Hematopoietic multipotent progenitor cell treated with erythropoietin and hydrocortisone succinate and interleukin-3 and kit ligand, for 4 days (in vitro differentiated cells): ENCODE measurements at regions not wholly inside any gene's neighbourhood (a gene's known extent, or its start where the extent isn't known, plus 50 kb on each side); places are given as distances from the start of the nearest gene placed in this dataset.
"Not testable (repeated sequence)": the region's sequence is repeated elsewhere in the genome, so short reads cannot be mapped to it uniquely, and the experiment has no call there.

Experiments
- DNase-seq: peaks from one replicate; pipeline ENCODE4 v3.0.0-alpha.2; 2015

DNA sequence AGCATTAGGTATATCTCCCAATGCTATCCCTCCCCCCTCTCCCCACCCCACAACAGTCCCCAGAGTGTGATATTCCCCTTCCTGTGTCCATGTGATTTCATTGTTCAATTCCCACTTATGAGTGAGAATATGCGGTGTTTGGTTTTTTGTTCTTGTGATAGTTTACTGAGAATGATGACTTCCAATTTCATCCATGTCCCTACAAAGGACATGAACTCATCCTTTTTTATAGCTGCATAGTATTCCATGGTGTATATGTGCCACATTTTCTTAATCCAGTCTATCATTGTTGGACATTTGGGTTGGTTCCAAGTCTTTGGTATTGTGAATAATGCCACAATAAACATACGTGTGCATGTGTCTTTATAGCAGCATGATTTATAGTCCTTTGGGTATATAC is 194.6 kb upstream of the WSB1 start:
- DNase-seq, result not testable (repeated sequence)

DNA sequence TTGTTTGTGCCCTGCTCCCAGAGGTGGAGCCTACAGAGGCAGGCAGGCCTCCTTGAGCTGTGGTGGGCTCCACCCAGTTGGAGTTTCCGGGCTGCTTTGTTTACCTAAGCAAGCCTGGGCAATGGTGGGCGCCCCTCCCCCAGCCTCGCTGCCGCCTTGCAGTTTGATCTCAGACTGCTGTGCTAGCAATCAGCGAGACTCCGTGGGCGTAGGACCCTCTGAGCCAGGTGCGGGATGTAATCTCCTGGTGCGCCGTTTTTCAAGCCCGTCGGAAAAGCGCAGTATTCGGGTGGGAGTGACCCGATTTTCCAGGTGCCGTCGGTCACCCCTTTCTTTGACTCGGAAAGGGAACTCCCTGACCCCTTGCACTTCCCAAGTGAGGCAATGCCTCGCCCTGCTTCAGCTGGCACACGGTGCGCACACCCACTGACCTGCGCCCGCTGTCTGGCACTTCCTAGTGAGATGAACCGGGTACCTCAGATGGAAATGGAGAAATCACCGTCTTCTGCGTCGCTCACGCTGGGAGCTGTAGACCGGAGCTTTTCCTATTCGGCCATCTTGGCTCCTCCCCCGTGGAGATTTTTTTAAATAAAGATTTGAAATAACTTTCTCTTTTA is 189.2 kb upstream of the WSB1 start:
- not testable (repeated sequence) for DNase-seq

DNA sequence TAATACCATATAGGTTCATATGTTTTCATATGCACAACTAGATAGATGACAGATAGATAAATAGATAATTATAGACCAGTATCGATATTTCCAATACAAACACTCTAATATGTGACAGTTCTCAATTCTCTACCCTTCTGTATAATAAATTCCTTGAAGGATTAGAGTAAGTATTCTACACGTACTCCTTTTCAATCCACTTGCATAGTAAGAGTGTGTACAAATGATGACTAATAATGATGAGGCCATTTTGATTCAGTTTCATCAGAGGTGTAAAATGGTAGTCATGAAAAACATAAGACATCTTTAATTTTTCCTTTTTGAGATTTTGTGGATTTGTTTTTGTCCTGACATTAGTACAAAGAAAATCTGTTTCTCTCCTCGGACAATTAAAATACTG is 188.3 kb upstream of the WSB1 start:
- DNase-seq, result no peak

DNA sequence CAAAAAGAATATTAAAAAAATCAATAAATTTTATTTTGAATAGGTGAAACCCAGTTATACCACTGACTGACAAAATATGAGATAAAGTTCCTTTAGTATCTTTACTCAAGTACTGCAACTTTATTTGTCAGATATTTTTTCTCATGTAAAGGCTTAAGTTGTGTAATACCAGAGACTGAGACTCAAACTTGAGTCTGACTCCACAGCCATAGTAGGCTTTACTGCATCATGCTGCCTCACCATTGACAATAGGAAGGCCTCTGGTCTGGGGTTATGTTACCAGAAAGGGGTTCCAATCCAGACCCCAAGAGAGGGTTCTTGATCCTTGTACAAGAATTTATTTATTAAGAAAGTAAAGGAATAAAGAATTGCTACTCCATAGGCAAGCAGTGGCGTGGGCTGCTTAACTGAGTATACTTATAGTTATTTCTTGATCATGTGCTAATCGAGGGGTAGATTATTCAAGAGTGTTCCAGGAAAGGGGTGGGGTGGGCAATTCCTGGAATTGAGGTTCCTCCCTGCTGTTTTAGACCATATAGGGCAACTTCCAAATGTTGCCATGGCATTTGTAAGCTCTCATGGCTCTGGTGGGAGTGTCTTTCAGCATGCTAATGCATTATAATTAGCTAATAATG is 187.4 kb upstream of the WSB1 start:
- DNase-seq, result peak; percentile 2

DNA sequence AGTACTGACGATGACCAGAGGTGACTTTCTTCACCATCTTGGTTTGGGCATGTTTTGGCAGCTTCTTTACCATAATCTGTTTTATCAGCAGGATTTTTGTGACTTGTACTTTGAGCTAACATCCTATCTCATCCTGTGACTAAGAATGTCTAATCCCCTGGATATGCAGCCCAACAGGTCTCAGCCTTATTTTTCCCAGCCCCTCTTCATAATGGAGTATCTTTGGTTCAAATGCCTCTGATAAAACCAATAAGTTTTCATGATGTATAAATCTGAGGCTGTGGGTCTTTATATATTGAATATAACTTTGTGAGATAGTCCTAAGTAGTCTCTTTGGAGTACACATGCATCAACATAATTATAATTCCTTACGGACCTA is 186.9 kb upstream of the WSB1 start:
- DNase-seq, result no peak

DNA sequence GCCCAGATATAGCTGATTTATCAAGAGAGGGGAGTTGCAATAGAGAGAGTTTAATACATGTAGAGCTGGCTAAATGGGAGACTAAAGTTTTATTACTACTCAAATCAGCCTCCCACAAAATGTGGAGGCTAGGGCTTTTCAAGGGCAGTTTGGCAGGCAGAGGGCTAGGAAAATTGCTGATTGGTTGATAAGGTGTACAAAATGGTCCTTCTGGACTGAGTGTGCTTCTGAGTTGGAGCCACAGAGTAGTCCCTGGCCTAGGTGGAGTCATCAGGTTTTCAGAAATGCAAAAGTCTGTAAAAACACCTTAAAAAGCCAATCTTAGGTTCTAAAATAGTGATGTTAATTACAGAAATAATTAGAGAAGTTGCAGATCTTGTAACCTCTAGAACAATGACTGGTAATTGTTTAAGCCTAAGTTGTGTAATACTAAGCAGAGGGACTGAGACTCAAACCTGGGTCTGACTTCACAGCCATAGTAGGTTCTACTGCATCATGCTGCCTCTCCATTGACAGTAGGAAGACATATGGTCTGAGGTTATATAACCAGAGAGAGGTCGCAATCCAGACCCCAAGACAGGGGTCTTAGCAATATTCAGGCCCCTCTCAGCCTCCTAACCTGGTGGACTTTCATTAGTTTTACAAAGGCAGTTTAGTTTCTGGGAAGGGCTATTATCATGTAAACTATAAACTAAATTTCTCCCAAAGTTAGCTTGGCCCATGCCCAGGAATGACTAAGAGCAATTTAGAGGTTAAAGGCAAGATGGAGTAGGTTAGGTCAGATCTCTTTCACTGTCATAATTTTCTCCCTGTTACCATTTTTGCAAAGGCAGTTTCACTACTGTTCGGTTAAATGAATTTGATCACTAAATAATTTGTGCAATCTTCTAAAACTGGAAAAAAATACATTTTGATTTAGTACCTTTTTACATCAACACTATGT is 186.3 kb upstream of the WSB1 start:
- not testable (repeated sequence) for DNase-seq

DNA sequence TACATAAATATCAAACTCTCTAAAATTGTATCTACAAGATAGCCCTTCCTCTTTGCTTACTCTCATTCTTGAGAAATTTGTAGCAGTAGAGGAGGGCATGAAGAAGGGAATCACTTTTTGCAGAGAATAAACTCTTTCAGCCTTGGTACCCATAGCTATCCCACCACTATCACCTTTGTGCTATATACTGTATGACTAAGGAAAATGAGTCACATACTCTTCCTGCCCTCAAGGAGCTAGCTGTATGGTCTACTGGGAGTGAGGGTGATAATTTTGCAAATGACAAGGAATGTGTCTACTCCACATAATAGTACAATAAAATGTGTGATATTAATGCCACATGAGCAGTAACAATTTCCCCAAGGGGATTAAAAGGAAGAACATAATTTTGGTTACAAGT is 184.6 kb upstream of the WSB1 start:
- DNase-seq, result no peak

DNA sequence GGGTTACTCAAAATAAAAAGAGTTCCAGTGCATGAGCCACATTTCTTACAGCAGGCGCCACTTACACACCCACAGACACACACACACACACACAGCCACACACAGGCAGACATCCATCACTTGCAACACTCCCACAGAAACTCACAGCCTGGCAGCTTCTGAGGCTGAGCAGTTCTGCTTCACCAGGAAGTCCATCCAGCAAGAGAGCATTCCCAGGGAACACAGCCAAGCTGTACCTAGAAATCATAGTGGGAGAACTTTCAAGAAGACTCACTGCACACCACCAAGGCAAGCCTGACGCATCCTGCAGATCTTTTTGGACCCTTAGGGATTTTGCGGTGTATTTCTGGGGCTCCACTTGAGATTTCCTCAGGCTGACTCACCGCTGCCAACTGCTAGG is 140.9 kb upstream of the WSB1 start:
- DNase-seq, result no peak

DNA sequence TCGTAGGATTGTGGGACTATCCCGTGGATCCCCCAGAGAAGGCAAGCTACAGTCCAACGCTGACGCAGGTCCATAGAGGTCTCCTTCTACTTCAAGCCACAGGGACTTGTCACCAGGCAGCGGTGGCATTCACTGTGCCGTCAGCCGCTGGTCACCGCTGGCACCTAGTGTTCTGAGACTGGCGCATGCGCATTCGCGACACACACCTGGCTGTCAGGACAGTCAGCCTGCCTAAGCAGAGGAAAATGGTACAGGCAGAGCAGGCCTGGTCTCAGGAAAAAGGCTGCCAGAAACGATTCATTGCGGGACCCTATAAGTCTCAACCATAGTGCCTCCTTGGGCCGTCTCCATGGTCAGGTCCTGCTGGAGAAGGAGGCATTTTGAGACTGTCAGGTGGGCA is 138.0 kb upstream of the WSB1 start:
- DNase-seq, result no peak

DNA sequence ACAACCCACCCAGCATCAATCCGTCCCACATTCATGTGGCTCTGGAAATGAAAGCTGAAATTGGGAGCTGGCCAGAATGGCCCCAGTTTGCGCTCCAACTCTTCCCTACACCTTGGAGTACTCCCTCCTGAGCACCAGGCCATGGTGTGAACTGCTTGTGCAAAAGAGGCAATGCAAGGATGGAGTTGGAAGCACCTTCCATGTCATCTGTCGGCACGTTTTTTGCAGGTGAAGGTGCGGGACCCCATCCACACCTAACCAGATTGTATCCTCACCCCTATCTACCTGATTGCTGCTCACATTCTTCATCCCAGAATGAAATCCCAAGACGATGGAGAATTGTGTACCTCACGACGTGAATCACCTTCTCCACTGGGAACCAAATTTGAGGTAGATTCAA is 136.6 kb upstream of the WSB1 start:
- no peak for DNase-seq

DNA sequence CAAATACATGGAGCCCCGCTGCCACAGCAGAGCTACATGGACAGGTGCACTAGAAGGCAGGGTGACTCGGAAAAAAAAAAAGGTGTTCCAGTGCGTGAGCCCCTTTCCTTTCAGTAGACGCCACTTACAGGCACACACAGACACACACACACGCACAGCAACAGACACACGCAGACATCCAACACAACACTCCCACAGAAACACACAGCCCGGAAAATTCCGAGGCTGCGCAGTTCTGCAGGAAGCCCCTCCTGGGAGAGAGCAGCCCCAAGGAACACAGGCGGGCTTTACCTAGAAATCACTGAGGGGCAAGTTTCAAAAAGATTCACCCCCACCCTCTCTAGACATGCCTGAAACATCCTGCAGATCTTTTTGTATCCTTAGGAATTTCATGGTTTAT is 136.0 kb upstream of the WSB1 start:
- DNase-seq, result no peak

DNA sequence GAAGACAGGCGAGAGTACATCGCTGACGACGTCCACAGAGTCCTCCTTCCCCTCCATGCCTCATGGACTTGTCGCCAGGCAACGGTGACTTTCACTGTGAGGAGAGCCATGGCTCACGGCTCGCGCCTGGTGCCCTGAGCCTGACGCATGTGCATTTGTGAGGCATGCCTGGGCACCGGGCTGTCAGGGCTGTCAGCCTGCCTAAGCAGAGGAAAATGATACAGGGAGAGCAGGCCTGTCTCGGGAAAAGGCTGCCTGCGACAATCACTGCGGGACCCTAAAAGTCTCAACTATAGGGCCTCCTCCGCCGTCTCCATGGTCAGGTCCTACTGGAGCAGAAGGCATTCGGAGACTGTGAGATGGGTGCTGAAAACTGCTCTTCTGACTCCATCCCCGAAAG is 135.5 kb upstream of the WSB1 start:
- DNase-seq, result no peak

DNA sequence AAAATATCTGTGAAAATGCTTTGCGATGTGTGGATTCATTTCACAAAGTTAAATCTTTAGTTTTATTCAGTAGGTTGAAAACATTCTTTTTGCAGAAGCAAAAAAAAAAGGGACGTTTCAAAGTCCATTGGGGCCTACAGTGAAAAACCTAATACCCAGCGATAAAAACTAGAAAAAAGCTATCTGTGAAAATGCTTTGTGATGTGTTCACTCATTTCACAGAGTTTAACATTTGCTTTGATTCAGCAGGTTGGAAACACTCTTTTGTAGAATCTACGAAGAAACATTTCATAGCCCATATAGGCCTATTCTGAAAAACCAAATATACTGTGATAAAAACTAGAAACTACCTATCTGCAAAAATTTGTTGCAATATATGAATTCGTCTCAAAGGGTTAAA is 113.6 kb upstream of the WSB1 start:
- peak; percentile 2 for DNase-seq

DNA sequence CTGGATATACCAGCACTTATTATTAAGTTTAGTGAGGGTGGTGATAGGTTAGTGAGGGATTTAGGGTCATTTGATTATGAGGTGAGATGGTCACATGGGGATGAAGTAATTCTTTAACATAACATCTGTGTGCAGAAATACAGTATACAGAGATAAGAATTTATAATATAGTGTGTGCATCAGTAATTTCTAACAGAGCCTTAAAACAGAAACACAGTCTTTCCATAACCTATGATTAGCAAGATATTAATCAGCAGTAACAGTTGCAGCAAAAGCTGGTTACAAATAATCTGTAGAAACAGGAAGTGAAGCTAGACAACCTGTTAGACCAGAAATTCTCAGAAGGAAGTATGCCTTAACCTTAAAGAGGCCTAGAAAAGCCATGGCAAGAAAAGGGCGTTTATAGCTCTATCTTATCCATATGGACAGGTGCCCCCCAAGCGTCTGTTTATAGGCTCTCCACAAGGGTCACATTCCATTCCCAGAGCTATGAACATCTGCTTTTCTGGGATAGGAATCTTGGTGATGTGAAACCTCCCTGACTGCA is 112.5 kb upstream of the WSB1 start:
- DNase-seq, result peak; percentile 19

DNA sequence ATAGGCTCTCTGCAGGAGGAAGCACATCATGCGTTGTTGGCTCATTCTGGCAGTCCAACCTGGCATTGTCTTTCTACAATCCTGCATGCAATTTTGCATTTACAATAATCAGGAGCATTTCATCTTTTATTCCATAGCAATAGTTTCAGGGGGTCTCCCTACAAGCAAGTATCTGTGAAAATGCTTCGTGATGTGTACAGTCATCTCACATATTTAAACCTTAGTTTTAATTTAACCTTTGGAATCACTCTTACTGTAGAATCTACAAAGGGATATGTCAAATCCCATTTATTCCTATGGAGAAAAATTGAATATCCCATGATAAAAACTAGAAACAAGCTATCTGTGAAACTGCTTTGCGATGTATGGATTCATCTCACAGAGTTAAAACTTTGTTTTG is 112.0 kb upstream of the WSB1 start:
- no peak for DNase-seq

DNA sequence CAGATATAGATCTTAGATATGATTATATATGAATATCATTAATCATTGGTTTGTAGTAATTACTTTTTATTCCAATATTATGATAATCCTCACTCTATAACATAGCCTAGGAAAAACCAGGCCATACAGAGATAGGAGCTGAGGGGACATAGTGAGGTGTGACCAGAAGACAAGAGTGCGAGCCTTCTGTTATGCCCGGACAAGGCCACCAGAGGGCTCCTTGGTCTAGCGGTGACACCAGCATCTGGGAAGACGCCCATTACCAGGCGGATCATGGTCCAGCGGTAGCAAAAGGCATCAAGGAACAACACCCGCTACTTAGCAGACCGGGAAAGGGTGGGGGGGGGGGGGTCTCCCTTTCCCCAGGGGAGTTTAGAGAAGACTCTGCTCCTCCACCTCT is 96.4 kb upstream of the WSB1 start:
- DNase-seq, result peak; percentile 18

DNA sequence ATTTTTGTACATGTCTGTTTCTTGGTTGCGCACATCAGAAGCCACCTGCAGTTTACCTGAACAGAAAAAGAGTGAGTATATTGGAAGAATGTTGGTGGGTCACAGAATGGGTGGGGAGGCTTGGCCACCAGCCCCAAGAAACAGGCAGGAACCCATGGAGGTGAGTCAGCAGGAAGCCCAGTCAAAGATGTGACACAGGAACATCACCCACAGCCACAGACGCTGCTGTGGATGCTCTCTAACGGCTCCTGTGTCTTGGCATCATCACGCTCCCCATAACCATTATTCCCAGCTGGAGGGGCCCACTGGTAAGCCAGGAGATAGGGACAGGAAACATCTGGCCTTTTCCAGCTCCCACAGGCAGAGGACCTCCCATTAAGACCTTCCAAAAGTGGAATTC is 94.0 kb upstream of the WSB1 start:
- DNase-seq, result no peak

DNA sequence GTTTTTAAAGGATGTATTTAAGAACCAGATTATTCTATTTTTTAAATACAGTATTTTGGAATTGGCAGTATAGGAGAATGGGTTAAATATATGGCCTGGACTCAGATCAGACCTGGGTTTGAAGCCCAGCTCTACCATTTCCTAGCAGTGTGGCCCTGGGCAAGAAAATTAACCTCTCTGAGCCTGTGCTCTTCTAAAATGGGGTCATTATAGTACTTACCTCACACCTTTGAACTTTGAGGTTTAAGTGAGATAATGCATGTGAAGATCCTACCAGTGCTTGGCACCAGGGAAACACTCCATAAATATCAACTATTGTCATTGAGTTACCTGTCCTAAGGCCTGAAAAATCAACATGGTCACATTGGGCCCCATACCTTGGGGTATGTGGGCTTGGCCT is 93.4 kb upstream of the WSB1 start:
- DNase-seq, result no peak

DNA sequence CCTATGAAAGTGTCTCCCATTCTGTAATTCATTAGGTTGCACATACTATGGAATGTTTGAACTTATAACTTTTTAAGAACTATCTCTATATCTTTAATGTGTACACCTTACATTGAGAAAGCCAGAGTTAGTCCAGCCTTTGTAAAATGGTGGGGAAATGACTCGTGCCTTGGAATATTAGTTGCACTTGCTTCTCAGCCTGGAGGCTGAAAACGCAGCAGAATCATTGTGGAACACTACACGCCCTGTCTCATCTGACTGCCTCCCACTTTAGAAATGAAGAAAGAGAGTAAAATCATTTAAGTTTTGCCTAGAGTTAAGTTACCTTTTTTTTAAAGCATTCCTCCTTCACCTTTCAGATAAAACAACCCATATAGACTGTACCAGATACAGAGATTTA is 90.7 kb upstream of the WSB1 start:
- DNase-seq, result no peak

DNA sequence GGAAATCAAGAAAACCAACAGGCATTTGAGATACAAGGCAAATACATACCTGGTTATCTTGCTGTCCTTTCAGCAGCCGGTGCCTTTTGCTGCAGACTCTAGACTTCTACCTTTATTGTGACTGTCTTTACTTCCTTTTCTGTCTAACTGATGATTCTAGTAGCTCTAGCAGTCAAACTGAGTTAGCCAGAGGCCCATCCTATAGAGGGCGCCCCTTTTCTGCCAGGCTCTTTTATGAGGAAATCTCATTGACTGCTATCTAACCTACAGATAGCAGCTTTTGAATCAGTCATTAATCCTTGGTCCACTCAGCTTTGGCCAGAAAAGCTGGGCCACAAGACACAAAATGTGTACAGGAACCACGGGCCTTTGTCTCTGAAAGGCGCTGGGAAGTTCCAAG is 87.5 kb upstream of the WSB1 start:
- peak; percentile 64 for DNase-seq

DNA sequence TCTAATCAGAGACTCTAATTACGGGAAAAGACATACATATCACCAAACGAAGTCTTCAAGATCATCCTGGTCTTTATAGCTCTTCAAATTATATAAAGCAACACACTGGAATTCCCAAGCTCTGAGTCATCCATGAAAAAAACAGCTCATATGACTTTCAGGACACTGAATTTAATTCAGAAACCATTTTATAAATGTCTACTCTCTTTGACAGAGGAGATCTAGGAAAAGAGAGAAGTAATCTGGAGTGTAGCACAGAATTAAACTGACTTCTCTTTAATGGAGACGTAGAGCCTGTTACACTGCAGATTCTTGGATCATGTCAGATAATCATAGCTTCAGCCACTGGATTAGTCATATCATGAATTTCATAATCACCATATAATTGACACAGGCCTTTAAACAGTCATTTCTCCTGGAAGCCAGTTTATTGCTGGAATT is 86.8 kb upstream of the WSB1 start:
- peak; percentile 9 for DNase-seq

DNA sequence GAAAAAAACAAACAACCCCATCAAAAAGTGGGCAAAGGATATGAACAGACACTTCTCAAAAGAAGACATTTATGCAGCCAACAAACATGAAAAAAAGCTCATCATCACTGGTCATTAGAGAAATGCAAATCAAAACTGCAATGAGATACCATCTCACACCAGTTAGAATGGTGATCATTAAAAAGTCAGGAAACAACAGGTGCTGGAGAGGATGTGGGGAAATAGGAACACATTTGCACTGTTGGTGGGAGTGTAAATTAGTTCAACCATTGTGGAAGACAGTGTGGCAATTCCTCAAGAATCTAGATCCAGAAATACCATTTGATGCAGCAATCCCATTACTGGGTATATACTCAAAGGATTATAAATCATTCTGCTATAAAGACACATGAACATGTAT is 85.5 kb upstream of the WSB1 start:
- not testable (repeated sequence) for DNase-seq

DNA sequence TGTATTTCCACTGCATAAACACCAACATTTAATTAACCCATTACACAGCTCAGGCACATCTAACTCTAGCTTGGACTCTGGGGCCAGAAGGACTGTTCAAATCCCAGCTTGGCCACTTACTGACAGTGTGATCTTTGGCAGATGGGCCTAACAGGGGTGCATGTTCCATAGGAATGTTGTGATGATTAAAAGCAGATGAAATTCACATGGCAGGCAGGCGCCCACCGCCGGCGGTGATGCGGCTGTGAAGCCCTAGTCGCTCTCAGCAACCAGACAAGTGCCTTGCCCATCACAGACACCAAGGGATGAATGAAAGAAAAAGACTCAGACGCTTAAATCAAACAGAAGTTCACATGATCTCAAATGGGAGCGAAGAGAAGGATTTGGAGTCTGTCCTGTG is 84.6 kb upstream of the WSB1 start:
- no peak for DNase-seq

DNA sequence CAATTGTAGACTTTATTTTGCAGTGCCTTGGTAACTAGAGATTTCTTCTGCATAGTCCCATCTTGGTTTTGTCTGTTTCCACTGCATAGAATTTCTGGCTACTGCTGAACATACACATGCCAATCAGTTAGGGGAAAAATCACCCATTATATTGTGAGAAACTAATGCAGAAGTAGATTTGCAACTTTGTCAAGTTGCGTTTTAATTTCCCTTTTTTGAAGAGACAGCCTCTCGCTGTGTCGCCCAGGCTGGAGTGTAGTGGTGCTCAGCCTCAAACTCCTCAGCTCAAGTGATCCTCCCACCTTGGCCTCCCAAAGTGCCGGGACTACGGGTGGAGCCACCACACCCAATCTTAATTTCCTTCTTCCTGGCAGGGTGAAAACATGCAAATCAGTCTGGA is 83.1 kb upstream of the WSB1 start:
- DNase-seq, result not testable (repeated sequence)
